HEK293 (cell line): ENCODE measurements at regions not wholly inside any gene's neighbourhood (a gene's known extent, or its start where the extent isn't known, plus 50 kb on each side); places are given as distances from the start of the nearest gene placed in this dataset.

Experiments
- CTCF ChIA-PET: fragments of 350-600 bp; formaldehyde crosslinking; extraction: SDS; loops from one replicate; lab custom pipeline; 2021; ENCODE audit warnings: antibody characterized with exemption; lab: Yijun Ruan, JAX
- POLR2A ChIA-PET: fragments of 300-600 bp; formaldehyde crosslinking; extraction: SDS; loops from one replicate; lab custom pipeline; 2020; ENCODE audit warnings: antibody characterized with exemption, inconsistent platforms; lab: Yijun Ruan, JAX
- H3K27ac ChIP-seq: fragments of 200-500 bp; sonication (Bioruptor generic); 2 replicates; pipeline ENCODE4 v1.5.1; 2014; ENCODE audit warnings: low read depth, low read length, control low read depth, inconsistent platforms; ENCODE audit errors: extremely low read depth
- H3K36me3 ChIP-seq, 2 experiments: fragments of 200-500 bp in 1 of 2; sonication (Bioruptor generic) in 1 of 2; 1 replicate in 1 of 2; 2 replicates in 1 of 2; pipeline ENCODE4 v1.5.1; 2014 to 2017; ENCODE audit warnings: inconsistent platforms in 2 of 2, low read length in 2 of 2; ENCODE audit not compliant: control insufficient read depth in 2 of 2, insufficient read depth in 1 of 2
- H3K4me1 ChIP-seq: fragments of 200-500 bp; sonication (Bioruptor generic); 2 replicates; pipeline ENCODE4 v1.5.1; 2014; ENCODE audit warnings: mild to moderate bottlenecking, low read length, inconsistent platforms; ENCODE audit not compliant: control insufficient read depth, insufficient read depth
- H3K4me3 ChIP-seq: 2 replicates; pipeline ENCODE4 v1.5.1; 2011; ENCODE audit warnings: low read depth, mild to moderate bottlenecking, control low read depth, low read length, moderate library complexity
- H3K9me3 ChIP-seq: fragments of 200-500 bp; sonication (Bioruptor generic); 2 replicates; pipeline ENCODE4 v1.5.1; 2014; ENCODE audit warnings: low read depth, low read length, inconsistent platforms; ENCODE audit not compliant: control insufficient read depth, insufficient read depth
- FEZF1 ChIP-seq: fragments of 450-650 bp; formaldehyde crosslinking; IDR thresholded peaks from 2 replicates; pipeline ENCODE4 v1.5.1; 2016; ENCODE audit warnings: missing biosample characterization, missing genetic modification characterization
- GFI1B ChIP-seq: fragments of 450-650 bp; formaldehyde crosslinking; IDR thresholded peaks from 2 replicates; pipeline ENCODE4 v1.5.1; 2016; ENCODE audit warnings: missing biosample characterization, missing genetic modification characterization
- OVOL3 ChIP-seq: fragments of 450-650 bp; formaldehyde crosslinking; IDR thresholded peaks from 2 replicates; pipeline ENCODE4 v1.5.1; 2016; ENCODE audit warnings: missing biosample characterization, missing genetic modification characterization
- REPIN1 ChIP-seq: fragments of 450-650 bp; formaldehyde crosslinking; IDR thresholded peaks from 2 replicates; pipeline ENCODE4 v1.5.1; 2017; ENCODE audit warnings: missing biosample characterization, missing genetic modification characterization, low read depth
- ZBTB17 ChIP-seq: fragments of 450-650 bp; formaldehyde crosslinking; IDR thresholded peaks from 2 replicates; pipeline ENCODE4 v1.5.1; 2016; ENCODE audit warnings: missing biosample characterization, missing genetic modification characterization
- ZBTB8A ChIP-seq: fragments of 450-650 bp; formaldehyde crosslinking; IDR thresholded peaks from 2 replicates; pipeline ENCODE4 v1.5.1; 2016; ENCODE audit warnings: missing biosample characterization, missing genetic modification characterization
- ZNF114 ChIP-seq: fragments of 450-650 bp; formaldehyde crosslinking; IDR thresholded peaks from 2 replicates; pipeline ENCODE4 v1.5.0; 2017; ENCODE audit warnings: missing biosample characterization, missing genetic modification characterization
- ZNF274 ChIP-seq, 2 experiments: fragments of 200-500 bp in 1 of 2; fragments of 450-650 bp in 1 of 2; sonication (Bioruptor generic) in 1 of 2; formaldehyde crosslinking in 1 of 2; IDR thresholded peaks; 2 replicates each; pipeline versions ENCODE4 v1.5.1 to v1.6.1; 2014 to 2016; ENCODE audit warnings: borderline replicate concordance in 1 of 2, inconsistent platforms in 1 of 2, low read length in 1 of 2, missing biosample characterization in 1 of 2, missing genetic modification characterization in 1 of 2
- ZNF302 ChIP-seq: fragments of 450-650 bp; formaldehyde crosslinking; IDR thresholded peaks from 2 replicates; pipeline ENCODE4 v1.5.1; 2016; ENCODE audit warnings: missing biosample characterization, missing genetic modification characterization, low read depth
- ZNF366 ChIP-seq: fragments of 450-650 bp; formaldehyde crosslinking; conservative IDR thresholded peaks from 2 replicates; pipeline ENCODE4 v1.5.1; 2016; ENCODE audit warnings: missing biosample characterization, missing genetic modification characterization
- ZNF37A ChIP-seq: fragments of 450-650 bp; IDR thresholded peaks from 2 replicates; pipeline ENCODE4 v1.5.1; 2018; ENCODE audit warnings: missing biosample characterization, missing genetic modification characterization
- ZNF391 ChIP-seq: fragments of 450-650 bp; formaldehyde crosslinking; IDR thresholded peaks from 2 replicates; pipeline ENCODE4 v1.5.1; 2016; ENCODE audit warnings: low read depth, missing biosample characterization, missing genetic modification characterization, borderline replicate concordance
- ZNF473 ChIP-seq: fragments of 450-650 bp; formaldehyde crosslinking; IDR thresholded peaks from 2 replicates; pipeline ENCODE4 v1.5.1; 2017; ENCODE audit warnings: missing biosample characterization, missing genetic modification characterization
- ZNF513 ChIP-seq: fragments of 450-650 bp; IDR thresholded peaks from 2 replicates; pipeline ENCODE4 v1.5.1; 2018; ENCODE audit warnings: missing biosample characterization, missing genetic modification characterization
- ZNF530 ChIP-seq: fragments of 450-650 bp; formaldehyde crosslinking; IDR thresholded peaks from 2 replicates; pipeline ENCODE4 v1.5.1; 2016; ENCODE audit warnings: low read depth, missing biosample characterization, missing genetic modification characterization
- ZNF555 ChIP-seq: fragments of 450-650 bp; formaldehyde crosslinking; conservative IDR thresholded peaks from 2 replicates; pipeline ENCODE4 v1.5.1; 2017; ENCODE audit warnings: missing biosample characterization, mild to moderate bottlenecking, missing genetic modification characterization, inconsistent platforms
- ZNF558 ChIP-seq: fragments of 450-650 bp; formaldehyde crosslinking; IDR thresholded peaks from 2 replicates; pipeline ENCODE4 v1.5.1; 2016; ENCODE audit warnings: missing biosample characterization, missing genetic modification characterization
- ZNF571 ChIP-seq: fragments of 450-650 bp; formaldehyde crosslinking; IDR thresholded peaks from 2 replicates; pipeline ENCODE4 v1.5.0; 2017; ENCODE audit warnings: missing biosample characterization, missing genetic modification characterization
- ZNF677 ChIP-seq: fragments of 450-650 bp; IDR thresholded peaks from 2 replicates; pipeline ENCODE4 v1.5.0; 2018; ENCODE audit warnings: missing biosample characterization, mild to moderate bottlenecking, missing genetic modification characterization, moderate library complexity
- ZNF76 ChIP-seq: fragments of 450-650 bp; formaldehyde crosslinking; IDR thresholded peaks from 2 replicates; pipeline ENCODE4; 2016; ENCODE audit warnings: low read depth, missing biosample characterization, missing genetic modification characterization, borderline replicate concordance
- ZNF776 ChIP-seq: fragments of 450-650 bp; formaldehyde crosslinking; IDR thresholded peaks from 2 replicates; pipeline ENCODE4 v1.5.0; 2017; ENCODE audit warnings: missing biosample characterization, missing genetic modification characterization, borderline replicate concordance
- ZNF837 ChIP-seq: fragments of 450-650 bp; formaldehyde crosslinking; IDR thresholded peaks from 2 replicates; pipeline ENCODE4 v1.5.1; 2016; ENCODE audit warnings: missing biosample characterization, missing genetic modification characterization
- TF ChIP-seq, protein P1 (sequence below): fragments of 450-650 bp; formaldehyde crosslinking; IDR thresholded peaks from 2 replicates; pipeline ENCODE4 v1.5.1; 2016; ENCODE audit warnings: missing biosample characterization, missing genetic modification characterization
- TF ChIP-seq, protein P2 (sequence below): fragments of 450-650 bp; formaldehyde crosslinking; IDR thresholded peaks from 2 replicates; pipeline ENCODE4 v1.5.1; 2017; ENCODE audit warnings: missing biosample characterization, mild to moderate bottlenecking, missing genetic modification characterization, moderate library complexity
- TF ChIP-seq, protein P3 (sequence below): fragments of 450-650 bp; formaldehyde crosslinking; IDR thresholded peaks from 2 replicates; pipeline ENCODE4 v1.5.1; 2017; ENCODE audit warnings: missing biosample characterization, missing genetic modification characterization

- Histone ChIP-seq H3K9me3 (no peaks in the 10 kb centered on the region), H3K4me3 (no peak overlapping the region), H3K27ac (no peak overlapping the region), H3K36me3 (no peaks in the 10 kb centered on the region), H3K4me1 (no peaks in the 10 kb centered on the region)
- TF ChIP-seq REPIN1 (tag by site-specific recombination) (no peak), ZNF513 (tag by site-specific recombination) (no peak), ZNF571 (tag by site-specific recombination) (no peak), FEZF1 (tag by site-specific recombination) (no peak), ZNF558 (tag by site-specific recombination) (no peak), ZBTB8A (tag by site-specific recombination) (no peak), ZNF530 (tag by site-specific recombination) (no peak), OVOL3 (no peak), ZNF837 (tag by site-specific recombination) (no peak), ZNF302 (tag by site-specific recombination) (no peak)
- TF ChIP-seq, protein P1, sequence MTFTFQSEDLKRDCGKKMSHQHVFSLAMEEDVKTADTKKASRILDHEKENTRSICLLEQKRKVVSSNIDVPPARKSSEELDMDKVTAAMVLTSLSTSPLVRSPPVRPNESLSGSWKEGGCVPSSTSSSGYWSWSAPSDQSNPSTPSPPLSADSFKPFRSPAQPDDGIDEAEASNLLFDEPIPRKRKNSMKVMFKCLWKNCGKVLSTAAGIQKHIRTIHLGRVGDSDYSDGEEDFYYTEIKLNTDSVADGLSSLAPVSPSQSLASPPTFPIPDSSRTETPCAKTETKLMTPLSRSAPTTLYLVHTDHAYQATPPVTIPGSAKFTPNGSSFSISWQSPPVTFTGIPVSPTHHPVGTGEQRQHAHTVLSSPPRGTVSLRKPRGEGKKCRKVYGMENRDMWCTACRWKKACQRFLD (tag by site-specific recombination), result no peak
- TF ChIP-seq, protein P2, sequence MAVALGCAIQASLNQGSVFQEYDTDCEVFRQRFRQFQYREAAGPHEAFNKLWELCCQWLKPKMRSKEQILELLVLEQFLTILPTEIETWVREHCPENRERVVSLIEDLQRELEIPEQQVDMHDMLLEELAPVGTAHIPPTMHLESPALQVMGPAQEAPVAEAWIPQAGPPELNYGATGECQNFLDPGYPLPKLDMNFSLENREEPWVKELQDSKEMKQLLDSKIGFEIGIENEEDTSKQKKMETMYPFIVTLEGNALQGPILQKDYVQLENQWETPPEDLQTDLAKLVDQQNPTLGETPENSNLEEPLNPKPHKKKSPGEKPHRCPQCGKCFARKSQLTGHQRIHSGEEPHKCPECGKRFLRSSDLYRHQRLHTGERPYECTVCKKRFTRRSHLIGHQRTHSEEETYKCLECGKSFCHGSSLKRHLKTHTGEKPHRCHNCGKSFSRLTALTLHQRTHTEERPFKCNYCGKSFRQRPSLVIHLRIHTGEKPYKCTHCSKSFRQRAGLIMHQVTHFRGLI (tag by site-specific recombination), result no peak
- CTCF ChIA-PET, result interaction anchor here (0.6 kb wide), 1 partner anchor 55 kb away, joined by 10 read pairs; no protein-coding TSS in a partner anchor
- POLR2A ChIA-PET, result no interaction called here
Observed at GRCh38 chr1:193753038-193753756, 566.8 kb upstream of the B3GALT2 start.

GRCh38 chr1:193749868-193750267, 563.5 kb upstream of the B3GALT2 start:
- POLR2A ChIA-PET, result no interaction called here
- CTCF ChIA-PET, result no interaction called here
- Histone ChIP-seq H3K4me3 (no peak overlapping the region), H3K36me3 (no peaks in the 10 kb centered on the region), H3K27ac (no peak overlapping the region), H3K9me3 (no peaks in the 10 kb centered on the region), H3K4me1 (no peaks in the 10 kb centered on the region)
- no peak for TF ChIP-seq ZNF677 (tag by site-specific recombination)
- TF ChIP-seq ZNF76 (tag by site-specific recombination), result no peak
- TF ChIP-seq ZNF114, result no peak
- TF ChIP-seq ZNF366 (tag by site-specific recombination), result no peak
- TF ChIP-seq ZNF473, result no peak
- no peak for TF ChIP-seq ZNF37A (tag by site-specific recombination)
- TF ChIP-seq, protein P3, sequence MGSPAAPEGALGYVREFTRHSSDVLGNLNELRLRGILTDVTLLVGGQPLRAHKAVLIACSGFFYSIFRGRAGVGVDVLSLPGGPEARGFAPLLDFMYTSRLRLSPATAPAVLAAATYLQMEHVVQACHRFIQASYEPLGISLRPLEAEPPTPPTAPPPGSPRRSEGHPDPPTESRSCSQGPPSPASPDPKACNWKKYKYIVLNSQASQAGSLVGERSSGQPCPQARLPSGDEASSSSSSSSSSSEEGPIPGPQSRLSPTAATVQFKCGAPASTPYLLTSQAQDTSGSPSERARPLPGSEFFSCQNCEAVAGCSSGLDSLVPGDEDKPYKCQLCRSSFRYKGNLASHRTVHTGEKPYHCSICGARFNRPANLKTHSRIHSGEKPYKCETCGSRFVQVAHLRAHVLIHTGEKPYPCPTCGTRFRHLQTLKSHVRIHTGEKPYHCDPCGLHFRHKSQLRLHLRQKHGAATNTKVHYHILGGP (tag by site-specific recombination), result no peak
- no peak for TF ChIP-seq ZNF555 (tag by site-specific recombination)
- no peak for TF ChIP-seq ZBTB17 (tag by site-specific recombination)
- no peak for TF ChIP-seq GFI1B
- no peak for TF ChIP-seq ZNF391 (tag by site-specific recombination)
- no peak for TF ChIP-seq ZNF776 (tag by site-specific recombination)
- TF ChIP-seq ZNF274 (IDR thresholded peaks at IDR 0.05; ENCODE audit: low read length), result no peak
- no peak for TF ChIP-seq ZNF274 (tag by site-specific recombination; IDR thresholded peaks at IDR 0.05; ENCODE audit: borderline replicate concordance)
